K562 (cell line): ENCODE measurements at regions not wholly inside any gene's neighbourhood (a gene's known extent, or its start where the extent isn't known, plus 50 kb on each side); places are given as distances from the start of the nearest gene placed in this dataset.

Source experiments
- ARID1B ChIP-seq: fragments of 450-650 bp; IDR thresholded peaks from 2 replicates; pipeline ENCODE4 v1.6.1; 2016; ENCODE audit warnings: antibody characterized with exemption, mild to moderate bottlenecking, inconsistent platforms
- BRD9 ChIP-seq: fragments of 450-650 bp; IDR thresholded peaks from 2 replicates; pipeline ENCODE4 v1.6.1; 2018; ENCODE audit warnings: low read depth; ENCODE audit not compliant: partially characterized antibody
- CLOCK ChIP-seq: fragments of 250-450 bp; sonication (Bioruptor Pico); IDR thresholded peaks from 2 replicates; pipeline ENCODE4 v1.4.0; 2020; ENCODE audit warnings: mild to moderate bottlenecking, moderate library complexity, borderline replicate concordance
- DACH1 ChIP-seq: fragments of 450-650 bp; IDR thresholded peaks from 2 replicates; pipeline ENCODE4 v1.6.1; 2018; ENCODE audit not compliant: partially characterized antibody
- DLX4 ChIP-seq: fragments of 250-450 bp; sonication (Bioruptor Pico); IDR thresholded peaks from 2 replicates; pipeline ENCODE4 v1.6.1; 2021; ENCODE audit warnings: mild to moderate bottlenecking
- EGR1 ChIP-seq: fragments of 450-650 bp; conservative IDR thresholded peaks from 2 replicates; pipeline ENCODE4 v1.6.1; 2017; ENCODE audit warnings: mild to moderate bottlenecking
- FOXM1 ChIP-seq, 2 experiments: fragments of 450-650 bp in 1 of 2; sonication (generic) in 1 of 2; formaldehyde crosslinking in 1 of 2; IDR thresholded peaks; 2 replicates each; pipeline versions ENCODE4 v1.6.1 to v1.9.0; 2017 to 2022; ENCODE audit warnings: low read depth in 2 of 2, mild to moderate bottlenecking in 2 of 2, missing genetic modification reagents in 1 of 2, moderate library complexity in 1 of 2
- GATAD2A ChIP-seq: fragments of 450-650 bp; IDR thresholded peaks from 2 replicates; pipeline ENCODE4 v1.6.1; 2017
- GTF2A2 ChIP-seq: IDR thresholded peaks from 2 replicates; pipeline ENCODE4 v1.6.1; 2016; ENCODE audit warnings: mild to moderate bottlenecking, missing genetic modification characterization, missing compliant biosample characterization
- HDAC1 ChIP-seq, 2 experiments: fragments of 450-650 bp; IDR thresholded peaks; 2 replicates each; pipeline ENCODE4 v1.6.1; 2016 to 2017; ENCODE audit warnings: inconsistent platforms in 1 of 2, mild to moderate bottlenecking in 1 of 2, moderate library complexity in 1 of 2
- HMGN3 ChIP-seq: IDR thresholded peaks from 2 replicates; pipeline ENCODE4 v1.6.1; 2011; ENCODE audit warnings: borderline replicate concordance, low read depth, mild to moderate bottlenecking, mixed read lengths, low read length; ENCODE audit not compliant: insufficient read length; ENCODE audit errors: extremely low read depth
- NBN ChIP-seq: fragments of 450-650 bp; IDR thresholded peaks from 2 replicates; pipeline ENCODE4 v1.6.1; 2016; ENCODE audit warnings: low read depth, mild to moderate bottlenecking
- NCOA6 ChIP-seq: fragments of 450-650 bp; IDR thresholded peaks from 2 replicates; pipeline ENCODE4 v1.6.1; 2017; ENCODE audit warnings: mild to moderate bottlenecking
- NFIC ChIP-seq: fragments of 450-650 bp; IDR thresholded peaks from 2 replicates; pipeline ENCODE4 v1.6.1; 2017; ENCODE audit warnings: mild to moderate bottlenecking, inconsistent platforms
- NR3C1 ChIP-seq: sonication (generic); formaldehyde crosslinking; IDR thresholded peaks from 2 replicates; pipeline ENCODE4 v1.8.1; 2022; ENCODE audit warnings: missing genetic modification reagents
- PTBP1 ChIP-seq: fragments of 200-400 bp; formaldehyde crosslinking; IDR thresholded peaks from 2 replicates; pipeline ENCODE4 v1.6.1; 2017; ENCODE audit warnings: low read depth, low read length
- RAD51 ChIP-seq: fragments of 450-650 bp; IDR thresholded peaks from 2 replicates; pipeline ENCODE4 v1.7.1; 2016; ENCODE audit warnings: low read depth, mild to moderate bottlenecking, borderline replicate concordance
- RCOR1 ChIP-seq, 2 experiments: IDR thresholded peaks; 2 replicates each; pipeline ENCODE4 v1.6.1; 2012; ENCODE audit warnings: low read depth in 2 of 2, low read length in 2 of 2, borderline replicate concordance in 1 of 2, improper control_type of control experiment in 1 of 2
- TSC22D4 ChIP-seq: fragments of 450-650 bp; IDR thresholded peaks from 2 replicates; pipeline ENCODE4 v1.6.1; 2016; ENCODE audit warnings: missing genetic modification characterization, missing biosample characterization, control low read depth
- UBTF ChIP-seq, 2 experiments: IDR thresholded peaks; 2 replicates each; pipeline ENCODE4 v1.6.1; 2012; ENCODE audit warnings: improper control_type of control experiment in 2 of 2, low read depth in 2 of 2, low read length in 2 of 2, borderline replicate concordance in 1 of 2
- ZNF707 ChIP-seq: fragments of 250-450 bp; sonication (Bioruptor Pico); conservative IDR thresholded peaks from 2 replicates; pipeline ENCODE4 v1.8.0; 2022; ENCODE audit warnings: inconsistent platforms, mild to moderate bottlenecking, moderate library complexity
- TF ChIP-seq, protein P1 (sequence below): fragments of 450-650 bp; formaldehyde crosslinking; IDR thresholded peaks from 2 replicates; pipeline ENCODE4 v1.4.0; 2020; ENCODE audit warnings: mild to moderate bottlenecking, mixed read lengths

- no peak for TF ChIP-seq BRD9
- no peak for TF ChIP-seq NR3C1 (CRISPR knock-in tag)
- TF ChIP-seq, protein P1, sequence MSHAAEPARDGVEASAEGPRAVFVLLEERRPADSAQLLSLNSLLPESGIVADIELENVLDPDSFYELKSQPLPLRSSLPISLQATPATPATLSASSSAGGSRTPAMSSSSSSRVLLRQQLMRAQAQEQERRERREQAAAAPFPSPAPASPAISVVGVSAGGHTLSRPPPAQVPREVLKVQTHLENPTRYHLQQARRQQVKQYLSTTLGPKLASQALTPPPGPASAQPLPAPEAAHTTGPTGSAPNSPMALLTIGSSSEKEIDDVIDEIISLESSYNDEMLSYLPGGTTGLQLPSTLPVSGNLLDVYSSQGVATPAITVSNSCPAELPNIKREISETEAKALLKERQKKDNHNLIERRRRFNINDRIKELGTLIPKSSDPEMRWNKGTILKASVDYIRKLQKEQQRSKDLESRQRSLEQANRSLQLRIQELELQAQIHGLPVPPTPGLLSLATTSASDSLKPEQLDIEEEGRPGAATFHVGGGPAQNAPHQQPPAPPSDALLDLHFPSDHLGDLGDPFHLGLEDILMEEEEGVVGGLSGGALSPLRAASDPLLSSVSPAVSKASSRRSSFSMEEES (CRISPR knock-in tag), result no peak
- TF ChIP-seq NFIC, result peak; percentile 76
- no peak for TF ChIP-seq ZNF707 (CRISPR knock-in tag)
- no peak for TF ChIP-seq UBTF (IDR thresholded peaks at IDR 0.05; ENCODE audit: borderline replicate concordance in 1 of 2, low read depth in 2 of 2, low read length in 2 of 2)
- TF ChIP-seq ARID1B, result peak; percentile 89
- no peak for TF ChIP-seq CLOCK (CRISPR knock-in tag)
- peak; percentile 57; the same call in 1 of the 2 replicates for TF ChIP-seq GATAD2A
- no peak for TF ChIP-seq FOXM1 (IDR thresholded peaks at IDR 0.05; ENCODE audit: low read depth)
- no peak for TF ChIP-seq FOXM1 (CRISPR knock-in tag; IDR thresholded peaks at IDR 0.05; ENCODE audit: low read depth)
- no peak for TF ChIP-seq PTBP1
- peak in 1 of 2 experiments; percentile 85; a peak in 2 of 4 replicates for TF ChIP-seq RCOR1 (IDR thresholded peaks at IDR 0.05; ENCODE audit: borderline replicate concordance in 1 of 2, low read depth in 2 of 2, low read length in 2 of 2)
- peak; percentile 84 for TF ChIP-seq EGR1
- no peak for TF ChIP-seq GTF2A2
- TF ChIP-seq RAD51, result no peak
- peak in 1 of 2 experiments; percentile 49; a peak in 1 of 4 replicates for TF ChIP-seq HDAC1 (IDR thresholded peaks at IDR 0.05)
- no peak for TF ChIP-seq TSC22D4 (tag)
- peak; percentile 79 for TF ChIP-seq DACH1
- TF ChIP-seq DLX4 (CRISPR knock-in tag), result no peak
- 0 out of 2 replicates have a peak, but pooled peaks have one; percentile 36 for TF ChIP-seq NBN
- TF ChIP-seq HMGN3, result peak; percentile 57
- no peak for TF ChIP-seq NCOA6
Observed at GRCh38 chr9:88781628-88782391, 209.5 kb upstream of the S1PR3 start (continued).
